NB4 (cell line): ENCODE measurements at regions not wholly inside any gene's neighbourhood (a gene's known extent, or its start where the extent isn't known, plus 50 kb on each side); places are given as distances from the start of the nearest gene placed in this dataset.

Experiments used
- CTCF ChIP-seq: IDR thresholded peaks from one replicate; pipeline ENCODE4 v1.5.1; 2012; ENCODE audit warnings: low read depth, low read length
- MYC ChIP-seq: IDR thresholded peaks from 2 replicates; pipeline ENCODE4 v1.6.1; 2011; ENCODE audit warnings: low read depth, low read length
- POLR2A ChIP-seq: IDR thresholded peaks from 2 replicates; pipeline ENCODE4 v1.6.1; 2011; ENCODE audit warnings: mild to moderate bottlenecking; ENCODE audit not compliant: insufficient read length; ENCODE audit errors: extremely low read depth
- TF ChIP-seq, protein P1 (sequence below): IDR thresholded peaks from 2 replicates; pipeline ENCODE4 v1.6.1; 2011; ENCODE audit warnings: low read depth, low read length

DNA sequence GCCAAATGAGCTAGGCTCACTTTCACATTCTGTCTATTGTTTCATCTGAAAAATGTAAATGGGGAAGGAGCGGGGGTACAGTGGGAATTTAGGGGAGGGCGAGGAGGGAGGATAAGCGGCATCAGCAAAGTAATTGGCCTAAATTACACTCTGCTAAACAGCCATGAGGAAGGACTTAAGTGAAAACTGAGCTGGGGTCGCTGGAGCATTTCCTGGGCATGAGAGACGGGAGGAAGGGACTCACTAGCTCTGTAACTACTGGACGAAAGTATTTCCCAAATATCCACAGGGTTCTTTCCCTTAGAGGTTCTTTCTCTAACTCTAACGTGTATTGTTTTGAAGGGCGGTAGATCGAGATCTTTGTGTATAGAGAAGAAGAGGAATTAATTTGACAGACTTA, 418.0 kb downstream of the SOX2 start:
- no peak for TF ChIP-seq CTCF
- no peak for TF ChIP-seq POLR2A
- no peak for TF ChIP-seq MYC
- TF ChIP-seq, protein P1, sequence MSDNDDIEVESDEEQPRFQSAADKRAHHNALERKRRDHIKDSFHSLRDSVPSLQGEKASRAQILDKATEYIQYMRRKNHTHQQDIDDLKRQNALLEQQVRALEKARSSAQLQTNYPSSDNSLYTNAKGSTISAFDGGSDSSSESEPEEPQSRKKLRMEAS: no peak
